HG02870 (cell line): ENCODE measurements at regions not wholly inside any gene's neighbourhood (a gene's known extent, or its start where the extent isn't known, plus 50 kb on each side); places are given as distances from the start of the nearest gene placed in this dataset.

ENCODE experiments used
- ATAC-seq: cut with Tn5 transposase; IDR thresholded peaks from one replicate; pipeline ENCODE4 v1.9.1; 2021; ENCODE audit warnings: mild to moderate bottlenecking, moderate library complexity; ENCODE audit not compliant: unreplicated experiment

GRCh38 chr7:21304808-21305375 lies 123.0 kb upstream of the SP4 start:
- no peak for ATAC-seq

DNA sequence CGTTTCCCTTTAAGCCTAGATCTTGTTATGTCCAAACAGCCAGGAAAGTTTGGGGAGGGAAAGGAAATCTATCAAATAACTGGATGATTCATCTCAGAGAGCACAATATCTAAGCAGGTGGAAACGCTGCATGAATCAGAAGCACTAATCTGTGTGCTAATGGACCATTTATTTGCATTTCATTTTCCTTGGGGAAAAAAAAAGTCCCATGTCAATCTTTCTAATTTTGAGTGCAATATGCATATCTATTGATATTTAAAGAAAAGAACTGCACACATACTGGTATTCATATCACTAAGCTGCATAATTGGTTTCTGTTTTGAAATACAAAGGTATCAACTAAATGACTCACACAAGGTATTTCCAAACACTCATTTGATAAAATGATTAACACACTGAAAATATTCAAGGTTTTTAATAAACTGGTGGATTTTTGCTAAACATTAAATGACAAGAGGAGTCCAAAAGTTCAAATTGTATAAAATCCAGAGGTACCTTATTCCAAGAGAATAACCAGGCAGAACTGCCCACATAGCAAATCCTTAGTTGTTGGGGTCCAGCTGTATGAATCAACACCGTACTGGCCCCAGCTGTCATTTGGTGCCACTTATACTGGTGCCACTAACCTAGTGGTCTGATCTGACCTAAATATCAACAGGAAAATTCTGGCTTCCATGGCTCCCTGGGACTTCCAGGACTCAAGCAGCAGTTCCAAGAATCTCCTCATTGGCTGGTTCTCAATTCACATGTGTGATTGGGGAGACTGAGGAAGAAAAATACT lies 122.2 kb upstream of the SP4 start:
- peak; percentile 82 for ATAC-seq

GRCh38 chr7:21314954-21315353 lies 112.9 kb upstream of the SP4 start:
- no peak for ATAC-seq

GRCh38 chr7:21317966-21318915 lies 109.6 kb upstream of the SP4 start:
- ATAC-seq, result no peak

DNA sequence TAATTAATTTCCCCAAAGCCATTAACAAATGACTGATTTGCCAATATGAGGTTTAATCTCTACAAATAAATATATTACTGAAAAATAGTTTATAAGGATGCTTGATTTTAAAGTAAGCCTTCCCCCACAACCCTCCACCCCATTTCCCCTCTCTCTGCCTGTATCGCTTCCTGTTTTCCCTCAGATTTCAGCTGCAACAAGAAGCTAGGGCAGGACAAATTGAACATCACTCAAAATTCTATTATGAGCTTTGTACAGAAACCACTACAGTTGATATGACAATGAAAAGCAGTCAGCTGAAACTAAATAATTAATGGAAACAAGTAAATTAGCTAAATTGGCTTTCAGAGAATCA lies 109.0 kb upstream of the SP4 start:
- no peak for ATAC-seq

- no peak for ATAC-seq
These were observed 101.6 kb upstream of the SP4 start for GRCh38 chr7:21326241-21326640.

DNA sequence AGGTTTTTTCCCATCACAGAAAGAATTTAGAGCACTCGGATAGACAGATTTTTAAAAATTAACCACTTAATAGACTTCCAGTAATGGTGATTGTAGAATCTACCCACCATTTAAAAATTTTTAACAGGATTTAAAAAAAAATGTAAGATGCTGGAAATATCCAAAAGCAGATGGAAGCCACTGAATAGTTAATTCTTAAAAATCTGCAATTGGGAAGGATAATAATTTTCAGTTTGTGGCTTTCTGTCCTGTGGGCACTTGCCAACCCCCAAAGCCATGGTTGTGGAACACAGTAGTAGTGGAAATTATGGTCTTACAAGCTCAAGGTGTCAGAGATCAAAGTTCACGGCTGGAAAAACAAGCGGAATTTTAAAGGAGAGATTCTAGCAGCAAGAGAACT lies 101.0 kb upstream of the SP4 start:
- ATAC-seq, result no peak

DNA sequence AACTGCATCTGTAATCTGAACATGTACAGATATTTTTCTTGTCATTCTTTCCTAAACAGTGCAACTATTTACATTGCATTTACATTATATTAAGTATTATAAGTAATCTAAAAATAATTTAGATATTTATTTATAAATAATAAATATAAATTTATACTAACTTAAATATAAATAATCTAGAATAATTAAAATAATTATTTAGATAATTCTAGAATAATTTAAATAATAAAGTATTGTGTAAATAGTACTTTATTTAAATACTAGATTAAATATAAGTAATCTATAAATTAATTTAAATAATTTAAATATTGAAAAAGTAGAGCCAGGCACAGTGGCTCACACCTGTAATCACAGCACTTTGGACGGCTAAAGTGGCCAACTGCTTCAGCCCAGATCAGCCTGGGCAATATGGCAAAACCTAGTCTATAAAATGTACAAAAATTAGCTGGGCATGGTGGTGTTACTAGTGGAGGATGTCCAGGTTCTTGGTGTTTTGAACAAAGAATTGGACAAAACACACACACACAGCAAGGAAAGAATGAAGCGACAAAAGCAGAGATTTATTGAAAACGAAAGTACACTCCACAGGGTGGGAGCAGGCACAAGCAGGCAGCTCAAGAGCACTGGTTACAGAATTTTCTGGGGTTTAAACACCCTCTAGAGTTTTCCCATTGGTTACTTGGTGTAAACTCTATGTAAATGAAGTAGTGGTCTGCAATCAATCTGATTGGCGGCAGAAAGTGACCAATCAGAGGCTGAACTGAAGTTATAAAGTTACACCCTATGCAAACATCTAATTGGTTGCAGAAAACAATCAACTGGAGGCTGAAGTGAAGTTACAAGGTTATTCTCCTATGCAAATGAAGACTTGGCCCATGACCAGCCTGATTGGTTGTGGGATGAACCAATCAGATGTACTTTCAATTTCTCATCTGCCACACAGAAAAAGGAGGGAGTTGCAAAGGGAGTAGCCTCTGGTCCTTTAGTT lies 100.2 kb upstream of the SP4 start:
- no peak for ATAC-seq

- ATAC-seq, result no peak
These were observed 97.3 kb upstream of the SP4 start for GRCh38 chr7:21330462-21331178.

GRCh38 chr7:21334906-21335305 lies 93.0 kb upstream of the SP4 start:
- ATAC-seq, result no peak

DNA sequence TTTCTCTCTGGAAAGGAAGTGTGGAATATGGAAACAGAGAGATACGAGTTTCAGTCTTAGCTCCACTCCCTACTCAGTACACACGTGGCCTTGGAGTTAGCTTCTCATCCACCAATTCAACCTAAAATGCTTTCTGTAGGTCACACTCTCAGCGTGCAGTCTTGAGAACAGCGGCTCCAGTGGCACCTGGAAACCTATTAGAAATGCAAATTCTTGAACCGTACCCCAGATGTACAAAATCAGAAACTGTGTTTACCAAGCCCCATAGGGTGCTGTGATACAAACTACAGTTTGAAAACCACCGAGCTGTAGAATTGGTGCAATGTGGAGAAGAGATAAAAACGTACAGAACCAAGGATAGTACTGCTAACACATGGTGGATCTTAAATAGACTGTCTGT lies 91.1 kb upstream of the SP4 start:
- ATAC-seq, result no peak

- no peak for ATAC-seq
These were observed 89.1 kb upstream of the SP4 start for GRCh38 chr7:21338728-21339164.

DNA sequence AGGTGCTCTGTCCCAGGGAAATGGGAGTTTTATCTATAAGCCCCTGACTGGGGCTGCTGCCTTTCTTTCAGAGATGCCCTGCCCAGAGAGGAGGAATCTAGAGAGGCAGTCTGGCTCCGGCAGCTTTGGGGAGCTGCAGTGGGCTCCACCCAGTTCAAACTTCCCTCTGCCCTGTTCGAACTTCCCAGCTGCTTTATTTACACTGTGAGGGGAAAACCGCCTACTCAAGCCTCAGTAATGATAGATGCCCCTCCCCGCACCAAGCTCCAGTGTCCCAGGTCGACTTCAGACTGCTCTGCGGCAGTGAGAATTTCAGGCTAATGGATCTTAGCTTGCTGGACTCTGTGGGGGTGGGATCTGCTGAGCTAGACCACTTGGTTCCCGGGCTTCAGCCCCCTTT lies 83.0 kb upstream of the SP4 start:
- peak; percentile 25 for ATAC-seq

- ATAC-seq, result peak; percentile 58
These were observed 82.5 kb upstream of the SP4 start for GRCh38 chr7:21345361-21345760.

DNA sequence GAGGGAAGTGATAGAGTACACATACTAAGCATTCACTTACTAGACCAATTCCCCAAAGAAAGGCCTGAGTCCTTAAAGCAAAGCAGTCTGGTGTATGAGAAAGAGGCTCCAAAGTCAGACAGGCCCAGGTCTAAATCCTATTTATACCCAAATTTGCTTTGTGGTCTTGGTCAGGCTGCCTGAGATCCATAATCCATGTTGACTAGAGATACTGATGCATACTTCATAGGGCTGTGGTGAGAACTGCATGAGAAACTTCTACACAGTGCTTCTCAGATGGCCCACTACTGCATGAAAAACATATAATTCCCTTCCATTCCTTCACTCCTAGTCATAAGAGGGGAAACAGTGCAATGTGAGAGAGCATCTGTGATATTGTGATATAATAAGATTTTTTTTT lies 81.6 kb upstream of the SP4 start:
- peak; percentile 56 for ATAC-seq

DNA sequence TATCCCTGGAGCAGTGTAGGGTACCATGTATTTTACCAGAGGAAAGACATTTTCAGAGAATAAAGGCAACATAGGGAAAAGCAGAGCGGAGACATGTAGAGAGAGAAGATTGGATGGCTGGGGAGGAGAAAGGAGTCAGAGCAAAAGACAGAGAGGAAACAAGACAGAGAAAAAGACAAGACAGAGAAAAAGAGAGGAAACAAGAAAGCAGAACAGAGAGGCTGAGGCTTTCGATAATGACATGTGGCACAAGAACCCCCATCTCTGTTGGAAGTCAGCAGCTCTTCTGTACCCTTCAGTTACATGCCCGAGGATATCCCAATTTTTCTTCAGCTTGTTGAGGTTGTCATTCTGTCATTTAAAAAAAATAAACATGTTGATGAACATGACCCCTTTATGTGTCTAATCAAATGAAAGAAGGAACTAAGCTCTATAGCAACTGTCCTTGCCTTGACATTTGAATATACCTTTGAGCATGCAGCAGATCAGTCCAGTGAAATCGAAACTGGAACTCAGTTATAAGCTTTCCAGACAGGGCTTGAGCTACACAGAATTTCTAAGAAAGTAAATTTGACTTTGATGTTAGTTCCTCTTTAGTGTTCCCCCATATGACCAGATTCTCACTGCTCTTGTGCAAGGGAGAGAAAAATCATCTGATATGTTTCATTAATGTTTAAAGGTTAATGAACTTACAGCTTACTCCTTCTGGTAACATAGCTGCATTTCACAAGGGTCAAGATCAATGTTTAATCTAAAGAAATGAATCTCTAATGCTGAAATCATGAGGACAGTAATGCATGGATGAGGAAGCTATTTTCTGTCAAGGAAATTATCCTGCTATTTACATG lies 75.1 kb upstream of the SP4 start:
- peak; percentile 78 for ATAC-seq

GRCh38 chr7:21353388-21353780 lies 74.5 kb upstream of the SP4 start:
- no peak for ATAC-seq

DNA sequence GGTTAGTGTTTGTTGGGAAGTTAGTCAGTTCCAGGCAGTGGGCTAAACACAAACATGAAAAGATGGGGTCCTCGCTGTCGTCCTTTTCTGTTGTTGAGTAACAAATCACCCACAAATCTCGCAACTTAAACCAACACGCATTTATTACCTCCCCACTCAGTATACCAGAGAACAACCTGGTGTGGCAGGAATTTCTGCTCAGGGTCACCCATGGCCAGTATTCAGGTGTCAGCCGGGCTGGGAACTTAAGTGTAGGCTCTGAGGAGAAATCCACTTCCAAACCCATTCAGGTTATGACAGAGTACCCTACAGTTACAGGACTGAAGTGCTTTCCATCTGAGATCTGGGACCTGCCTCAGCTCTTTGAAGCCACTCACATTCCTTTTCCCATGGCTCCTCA lies 73.6 kb upstream of the SP4 start:
- ATAC-seq, result no peak

GRCh38 chr7:21355406-21355874 lies 72.4 kb upstream of the SP4 start:
- ATAC-seq, result peak; percentile 74
